T47D (cell line): ENCODE measurements at regions not wholly inside any gene's neighbourhood (a gene's known extent, or its start where the extent isn't known, plus 50 kb on each side); places are given as distances from the start of the nearest gene placed in this dataset.
A peak's percentile ranks its signal among the peaks of the same experiment; 100 is the strongest.

ENCODE experiments used
- DNase-seq, 2 experiments: peaks; one replicate each; pipeline versions ENCODE4 v3.0.0 to v3.0.0-alpha.2; 2011 to 2012; ENCODE audit warnings: low read depth in 1 of 2, low spot score in 1 of 2
- JUND ChIP-seq: IDR thresholded peaks from 2 replicates; pipeline ENCODE4 v1.6.1; 2012; ENCODE audit warnings: low read depth
- in situ Hi-C: cut with HindIII; loops from 2 replicates; pipeline ENCODE4 v1.10.0; 2016; ENCODE audit warnings: low sequenced_read_pairs, low pct_unique_long_range_greater_than_20kb

DNA sequence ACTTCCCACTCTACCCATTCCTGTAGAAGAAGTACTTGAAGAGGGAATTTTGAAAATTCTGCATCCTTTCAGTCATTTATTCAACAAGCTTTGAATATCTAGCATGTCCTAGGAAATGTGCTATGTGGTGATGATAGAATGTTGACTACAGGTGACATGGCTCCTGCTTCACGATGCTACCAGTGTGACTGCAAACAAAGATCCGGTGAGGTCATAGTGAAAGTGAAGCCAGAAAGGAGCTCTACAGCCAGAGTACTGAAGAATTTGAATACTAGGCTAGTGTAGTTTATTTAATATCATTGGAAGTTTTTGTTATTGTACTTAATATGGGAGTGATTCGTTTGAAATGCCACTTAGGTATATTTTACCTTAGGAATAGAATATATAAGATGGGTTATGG, 348.1 kb downstream of the TFEC start:
- TF ChIP-seq JUND = no peak
- in situ Hi-C loops = no loop called here
- DNase-seq = no peak

DNA sequence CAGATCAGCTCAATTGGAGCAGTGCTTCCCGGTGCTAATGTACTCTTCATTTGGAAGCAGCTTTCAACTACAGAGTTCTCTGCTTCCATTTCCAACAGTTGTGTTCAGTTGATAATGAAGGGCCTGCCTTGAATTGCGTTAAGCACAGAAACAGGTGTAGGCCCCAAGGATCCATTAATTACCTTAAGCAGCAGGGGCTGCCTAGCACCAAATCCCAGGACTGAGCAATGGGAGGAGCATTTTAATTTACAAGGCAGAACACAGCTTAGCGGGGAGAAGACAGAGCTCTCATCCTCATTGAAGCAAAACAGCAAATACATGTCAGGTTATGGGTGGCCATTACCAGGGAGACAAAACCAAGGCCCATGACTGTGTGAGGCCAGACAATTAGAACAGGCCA, 349.6 kb downstream of the TFEC start:
- no peak for TF ChIP-seq JUND
- no peak for DNase-seq
- in situ Hi-C loops = no loop called here

DNA sequence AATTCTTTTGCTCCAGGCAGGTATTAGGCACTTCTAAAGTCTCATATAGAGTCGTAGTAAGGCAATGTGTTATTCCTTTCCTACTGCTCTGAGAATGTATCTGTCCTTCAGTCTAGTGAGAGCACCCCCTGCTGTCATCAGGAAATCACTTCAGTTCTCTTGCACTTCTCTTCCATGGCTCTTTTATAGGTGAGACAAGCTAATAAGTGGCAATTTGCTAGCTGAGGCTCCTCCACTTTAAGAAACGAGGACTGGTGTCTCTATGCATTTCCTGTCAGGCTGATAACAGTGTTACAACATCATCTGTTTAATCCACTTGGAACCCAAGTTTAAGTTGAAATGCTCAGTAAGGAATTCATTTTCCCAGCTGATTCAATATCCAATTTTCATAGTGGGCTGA, 350.6 kb downstream of the TFEC start:
- no peak for TF ChIP-seq JUND
- DNase-seq = peak in 1 of 2 experiments; percentile 66
- in situ Hi-C loops = no loop called here

DNA sequence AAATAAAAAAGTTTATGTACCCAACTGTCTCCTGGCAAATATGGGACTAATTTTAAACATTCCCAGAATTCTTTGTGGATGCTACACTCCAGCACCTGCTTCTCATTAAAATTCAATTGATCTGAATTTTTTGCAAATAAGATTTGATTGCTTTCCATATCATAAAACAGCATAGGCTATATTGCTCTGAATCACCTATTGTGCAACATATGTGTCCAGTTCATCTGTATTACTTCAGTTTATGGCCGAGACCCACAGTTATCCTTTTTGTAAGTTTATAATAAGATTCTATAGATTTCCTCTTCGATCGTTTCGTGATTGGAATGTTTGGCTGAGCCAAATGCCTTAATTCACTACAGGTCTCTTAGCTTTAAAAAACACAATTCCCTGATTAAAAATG, 351.1 kb downstream of the TFEC start:
- no peak for TF ChIP-seq JUND
- in situ Hi-C loops = no loop called here
- no peak for DNase-seq

DNA sequence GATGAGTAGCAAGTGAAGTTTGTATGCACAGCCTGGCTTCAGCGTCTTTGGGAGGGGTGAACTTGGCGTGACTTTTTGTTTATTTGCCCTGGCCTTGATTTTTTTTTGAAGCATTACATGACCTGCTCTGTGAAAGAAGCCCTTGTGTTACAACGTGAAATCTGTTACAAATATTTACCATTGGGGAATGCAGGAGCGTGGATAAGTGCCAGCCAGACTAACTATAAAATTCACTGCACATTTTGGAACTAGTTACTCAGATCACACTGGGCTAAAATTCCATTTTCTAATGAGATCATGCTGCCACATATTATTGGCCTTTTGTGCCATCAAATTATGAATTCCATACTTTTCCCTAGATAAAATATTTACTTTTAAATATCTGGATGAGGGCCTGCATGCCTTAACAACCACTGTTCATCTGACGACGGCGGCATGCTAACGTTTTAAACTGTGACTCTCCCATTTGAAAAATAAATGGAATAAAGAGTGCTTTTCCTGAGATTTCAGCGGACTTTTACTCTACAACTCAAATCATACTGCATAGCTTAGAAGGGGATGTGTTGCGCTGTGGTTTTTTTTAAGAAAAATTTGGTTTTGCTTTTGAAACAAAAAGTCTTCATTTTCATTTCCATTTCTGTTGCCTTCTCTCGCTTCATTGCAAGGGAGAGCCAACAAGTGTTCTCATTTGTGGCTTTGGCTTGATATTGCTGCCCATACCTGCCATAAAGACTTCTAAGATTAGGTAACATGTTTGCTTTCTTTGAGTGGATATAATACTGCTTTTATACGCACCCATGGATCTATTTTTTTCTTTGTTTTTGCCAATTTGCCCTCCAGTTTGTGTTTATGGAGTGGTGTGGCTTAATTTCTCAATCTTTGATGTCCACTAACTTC, 352.2 kb downstream of the TFEC start:
- TF ChIP-seq JUND = peak; percentile 32; the same call in 1 of the 2 replicates
- peak in 1 of 2 experiments; percentile 81 for DNase-seq
- in situ Hi-C loops = no loop called here

DNA sequence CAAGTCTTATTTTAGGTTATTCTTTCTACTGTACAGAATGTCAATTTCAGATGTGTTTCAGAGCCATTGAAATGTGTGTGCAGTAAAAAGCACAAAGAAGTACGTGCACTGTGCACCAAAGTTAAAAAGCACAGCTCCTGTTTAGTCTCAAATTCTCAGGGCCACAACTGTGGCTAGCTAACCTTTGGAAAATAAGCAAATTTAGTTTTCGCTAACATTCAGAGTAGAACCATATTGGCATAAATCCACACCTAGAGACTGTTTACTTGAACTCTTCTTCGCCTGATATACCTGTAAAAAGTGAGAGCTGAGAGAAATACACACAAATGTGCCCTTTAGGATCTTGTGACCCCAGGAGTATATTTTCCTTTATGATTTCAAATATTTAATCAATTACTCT, 353.9 kb downstream of the TFEC start:
- DNase-seq = no peak
- TF ChIP-seq JUND = no peak
- in situ Hi-C loops = no loop called here

DNA sequence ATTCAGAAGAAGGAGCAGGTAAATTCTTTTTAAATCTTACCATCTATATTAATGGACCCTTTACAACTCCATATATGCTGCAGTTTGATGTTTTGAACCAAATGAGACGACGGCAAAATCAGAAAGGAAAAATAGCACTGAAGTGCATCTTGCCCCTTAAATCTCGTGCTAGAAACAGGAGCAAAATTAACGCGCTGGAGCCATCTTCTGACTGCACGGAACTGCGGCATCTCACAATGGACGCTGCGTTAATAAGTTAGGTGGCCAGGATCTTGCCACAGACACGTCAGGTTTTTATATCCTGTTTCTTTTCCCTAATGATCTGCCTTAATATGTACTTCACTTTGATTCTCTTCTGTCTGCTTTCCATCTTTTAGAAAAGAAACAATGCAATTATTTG, 354.5 kb downstream of the TFEC start:
- in situ Hi-C loops = no loop called here
- TF ChIP-seq JUND = no peak
- DNase-seq = peak in 1 of 2 experiments; percentile 77

DNA sequence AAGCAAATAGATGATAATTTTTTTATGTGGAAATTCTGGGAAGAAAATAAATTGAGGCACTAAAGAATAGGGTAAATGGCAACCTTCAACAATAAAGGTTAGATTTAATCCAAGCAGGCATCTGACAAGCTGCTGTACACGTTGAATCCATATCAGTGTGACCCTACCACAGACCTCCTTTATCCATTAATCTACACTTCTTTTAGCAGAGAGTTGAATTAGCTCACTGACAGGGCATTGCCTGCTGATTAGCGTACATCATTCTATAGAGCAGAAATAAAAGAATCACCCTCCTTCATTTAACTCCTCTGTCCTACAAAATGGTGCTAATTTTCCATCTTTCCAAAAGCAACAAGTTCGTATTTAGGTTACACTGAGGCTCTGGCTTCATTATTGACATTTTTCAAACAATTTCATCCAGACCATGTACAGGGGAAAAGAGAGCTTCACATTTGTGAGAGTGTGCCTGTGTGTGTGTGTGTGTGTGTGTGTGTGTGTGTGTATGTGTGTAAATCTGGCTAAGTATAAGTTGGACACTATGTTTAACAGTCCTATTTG, 356.0 kb downstream of the TFEC start:
- in situ Hi-C loops = no loop called here
- DNase-seq = no peak
- no peak for TF ChIP-seq JUND

DNA sequence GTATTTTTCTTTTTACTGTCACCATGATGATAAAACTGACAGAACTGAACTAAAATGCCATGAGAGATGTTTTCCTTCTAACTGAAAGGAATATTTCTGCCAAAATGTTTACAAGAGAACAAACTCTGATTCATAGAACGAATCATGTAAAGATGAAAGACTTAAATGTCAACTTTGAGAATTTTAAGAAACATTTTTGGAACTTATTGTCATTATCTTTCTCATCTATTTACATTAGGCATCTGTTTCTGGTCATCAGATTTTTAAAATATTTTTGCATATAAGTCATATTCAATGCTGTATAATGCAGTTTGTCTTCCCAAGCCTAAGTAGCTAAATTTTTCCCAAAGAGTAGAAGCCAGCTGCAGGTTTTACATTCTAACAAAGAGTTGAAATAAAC, 358.5 kb downstream of the TFEC start:
- in situ Hi-C loops = no loop called here
- peak in 1 of 2 experiments; percentile 4 for DNase-seq
- no peak for TF ChIP-seq JUND

DNA sequence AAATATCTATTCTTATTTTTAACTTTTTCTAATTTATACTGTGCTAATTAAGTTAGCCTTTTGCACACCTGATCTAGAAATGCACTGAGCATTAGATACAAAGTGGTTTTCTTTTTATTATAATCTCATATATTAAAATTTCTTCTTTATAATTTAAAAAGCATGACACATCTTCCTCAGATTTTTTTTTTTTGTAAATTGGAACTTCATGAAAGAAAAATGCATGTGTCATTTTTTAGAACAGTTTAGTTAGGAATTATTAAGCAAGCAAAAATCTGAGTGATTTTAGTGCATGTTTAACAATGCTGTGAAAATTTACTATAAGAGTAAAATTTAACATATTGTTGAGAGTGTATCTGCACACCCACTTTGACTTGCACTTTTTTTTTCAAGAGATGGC, 367.9 kb downstream of the TFEC start:
- in situ Hi-C loops = no loop called here
- DNase-seq = no peak

DNA sequence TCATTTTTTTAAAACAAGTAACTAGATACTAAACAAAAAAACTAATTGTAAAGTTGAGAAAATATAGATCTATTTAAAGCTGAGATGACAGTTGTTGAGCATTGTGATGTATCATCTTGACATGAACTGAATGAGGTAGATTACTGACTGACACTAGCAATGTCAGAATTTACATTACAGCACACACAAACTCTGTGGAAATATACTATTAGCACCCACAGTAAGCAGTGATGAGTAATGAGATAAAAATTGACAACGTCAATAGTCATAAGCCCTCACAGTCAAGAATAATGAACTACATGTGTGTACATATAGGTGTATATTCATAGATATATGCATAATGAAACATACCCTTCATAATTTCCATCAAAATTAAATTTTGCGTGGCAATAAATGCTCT, 368.4 kb downstream of the TFEC start:
- in situ Hi-C loops = no loop called here
- DNase-seq = no peak
- no peak for TF ChIP-seq JUND

More for the DNA sequence above, 367.9 kb downstream of the TFEC start:
- TF ChIP-seq JUND = no peak

DNA sequence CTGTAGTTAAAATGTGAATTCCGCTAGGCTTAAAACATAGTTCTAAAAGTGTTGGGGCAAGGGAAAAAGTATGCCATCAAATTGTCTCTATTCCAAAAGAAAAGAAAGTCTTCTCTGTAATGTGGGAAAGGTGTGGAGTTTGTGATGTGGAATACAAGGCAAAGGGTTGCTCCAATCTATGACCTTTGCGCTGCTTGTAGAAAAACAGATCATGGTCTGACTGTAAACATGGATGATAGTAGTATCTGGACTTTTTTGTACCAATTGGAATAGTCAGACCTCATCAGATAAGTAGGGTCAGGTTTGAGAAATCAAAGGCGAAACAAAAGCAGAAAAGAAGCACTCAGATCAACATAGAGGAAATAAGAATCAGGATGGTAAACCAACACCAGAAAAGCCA, 372.3 kb downstream of the TFEC start:
- in situ Hi-C loops = no loop called here
- no peak for DNase-seq
- TF ChIP-seq JUND = no peak

DNA sequence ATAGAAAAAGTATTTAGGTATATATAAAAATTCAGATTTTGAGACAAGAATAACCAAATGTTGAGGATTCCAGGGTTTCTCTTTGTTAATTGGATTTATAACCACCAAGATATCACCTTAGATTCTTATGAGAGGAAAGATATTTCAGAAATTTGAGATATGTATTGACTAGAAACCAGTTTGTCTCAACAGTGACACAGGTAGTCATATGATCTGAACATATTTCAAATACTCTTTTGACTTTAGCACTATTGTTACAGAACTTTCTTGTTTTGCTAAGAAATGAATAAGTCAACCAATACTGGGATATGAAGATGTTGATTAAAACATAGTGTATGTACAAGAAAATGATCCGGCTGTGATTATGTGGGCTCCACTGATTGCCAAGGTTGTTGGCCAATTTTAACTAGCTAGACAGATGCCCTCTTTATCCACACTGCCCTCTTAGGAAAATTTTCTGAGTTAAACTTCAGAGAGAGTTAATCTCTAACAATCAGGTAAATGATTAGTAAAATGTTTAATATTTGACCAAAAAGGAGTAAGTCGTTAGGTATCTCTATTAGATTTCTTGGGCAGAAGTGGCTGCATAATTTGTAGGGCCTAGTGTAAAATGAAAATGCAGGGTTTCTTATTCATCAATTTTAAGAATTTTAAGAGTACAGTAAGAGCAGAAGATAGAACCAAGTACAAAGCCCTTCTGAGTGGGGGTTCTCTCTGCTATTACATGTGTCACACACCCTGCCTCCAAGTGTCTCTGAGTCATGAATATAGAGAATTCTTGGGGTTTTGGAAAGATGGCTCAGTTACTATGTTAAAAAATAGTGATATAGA, 376.0 kb downstream of the TFEC start:
- TF ChIP-seq JUND = no peak
- in situ Hi-C loops = no loop called here
- no peak for DNase-seq
